Mammary epithelial cell (primary cell): ENCODE measurements at regions not wholly inside any gene's neighbourhood (a gene's known extent, or its start where the extent isn't known, plus 50 kb on each side); places are given as distances from the start of the nearest gene placed in this dataset.
"Not testable (repeated sequence)": the region's sequence is repeated elsewhere in the genome, so short reads cannot be mapped to it uniquely, and the experiment has no call there.

Source experiments
- CTCF ChIP-seq, 2 donors: IDR thresholded peaks in 1 of 2; conservative IDR thresholded peaks in 1 of 2; 2 replicates each; pipeline ENCODE4 v1.5.1; 2011 to 2012; ENCODE audit warnings: inconsistent platforms in 2 of 2, low read length in 2 of 2, mild to moderate bottlenecking in 2 of 2, control low read depth in 1 of 2, low read depth in 1 of 2; ENCODE audit not compliant: insufficient read depth in 1 of 2; ENCODE audit errors: extremely low read depth in 1 of 2
- EZH2 ChIP-seq: IDR thresholded peaks from 2 replicates; pipeline ENCODE4 v1.6.1; 2012; ENCODE audit warnings: low read length, inconsistent platforms, borderline replicate concordance

DNA sequence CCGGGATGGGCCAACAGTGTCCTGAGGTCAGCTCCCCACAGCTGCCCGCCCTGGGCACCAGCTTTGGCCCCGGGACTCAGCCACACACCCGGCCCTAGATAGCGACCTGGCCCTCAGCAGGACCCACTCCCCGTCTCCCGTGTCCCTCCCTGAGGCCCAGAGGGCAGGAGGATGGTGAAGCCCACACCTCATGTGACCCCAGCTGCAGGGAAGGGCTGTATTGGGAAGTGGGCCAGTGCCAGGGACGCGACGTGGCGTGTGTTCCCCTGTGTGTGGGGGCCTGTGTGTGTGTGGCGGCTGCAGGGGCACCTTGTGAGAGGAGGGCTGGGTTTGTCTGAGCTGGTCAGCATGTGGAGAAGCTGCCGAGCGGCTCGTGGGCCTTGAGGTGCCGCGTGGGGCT is 241.7 kb downstream of the TMEM121 start:
- not testable (repeated sequence) for TF ChIP-seq CTCF (conservative IDR thresholded peaks at IDR 0.05 in 1 of 2, IDR thresholded peaks at IDR 0.05 in 1 of 2; ENCODE audit: extremely low read depth in 1 of 2, insufficient read depth in 1 of 2, low read depth in 1 of 2, low read length in 2 of 2); EZH2
